Fibroblast of the aortic adventitia (primary cell): ENCODE measurements at regions not wholly inside any gene's neighbourhood (a gene's known extent, or its start where the extent isn't known, plus 50 kb on each side); places are given as distances from the start of the nearest gene placed in this dataset.

Experiments
- DNase-seq: peaks from one replicate; pipeline ENCODE4 v3.0.0-alpha.2; 2010; ENCODE audit warnings: low read depth
- H3K4me3 ChIP-seq: 2 replicates; pipeline ENCODE4 v1.5.1; 2011; ENCODE audit warnings: low read depth, mild to moderate bottlenecking, control low read depth, low read length, moderate library complexity
- CTCF ChIP-seq: IDR thresholded peaks from 2 replicates; pipeline ENCODE4 v1.5.1; 2011; ENCODE audit warnings: mild to moderate bottlenecking, low read length, control low read depth, inconsistent platforms; ENCODE audit not compliant: insufficient read depth

- no peak for DNase-seq
- no peak for TF ChIP-seq CTCF
- H3K4me3 ChIP-seq, result no peak overlapping the region
These were observed 68.9 kb upstream of the FZD10 start for GRCh38 chr12:130093380-130093779.

DNA sequence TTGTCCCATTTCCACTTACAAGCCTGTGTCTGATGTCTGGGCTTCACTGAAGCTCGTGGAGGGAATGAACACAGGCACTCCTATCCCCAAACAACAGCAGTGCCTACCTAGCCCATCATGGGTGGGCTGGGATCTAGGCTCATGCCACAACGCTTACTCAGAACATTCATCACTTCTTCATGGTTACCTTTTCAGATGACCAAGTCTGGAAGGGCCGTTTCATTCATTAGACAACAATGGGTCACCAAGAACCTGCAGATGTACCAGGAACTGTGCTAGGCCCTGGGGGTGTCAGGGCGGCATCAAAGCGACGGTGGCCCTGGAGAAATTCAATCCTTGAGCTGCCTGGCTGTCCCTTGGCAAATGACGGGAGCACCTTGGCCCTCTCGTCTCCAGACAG lies 64.9 kb upstream of the FZD10 start:
- no peak for TF ChIP-seq CTCF
- no peak for DNase-seq
- H3K4me3 ChIP-seq, result no peak overlapping the region

GRCh38 chr12:130097798-130098255 lies 64.4 kb upstream of the FZD10 start:
- no peak overlapping the region for H3K4me3 ChIP-seq
- no peak for DNase-seq
- no peak for TF ChIP-seq CTCF

GRCh38 chr12:130098301-130099005 lies 63.8 kb upstream of the FZD10 start:
- TF ChIP-seq CTCF, result no peak
- DNase-seq, result no peak
- H3K4me3 ChIP-seq, result no peak overlapping the region

DNA sequence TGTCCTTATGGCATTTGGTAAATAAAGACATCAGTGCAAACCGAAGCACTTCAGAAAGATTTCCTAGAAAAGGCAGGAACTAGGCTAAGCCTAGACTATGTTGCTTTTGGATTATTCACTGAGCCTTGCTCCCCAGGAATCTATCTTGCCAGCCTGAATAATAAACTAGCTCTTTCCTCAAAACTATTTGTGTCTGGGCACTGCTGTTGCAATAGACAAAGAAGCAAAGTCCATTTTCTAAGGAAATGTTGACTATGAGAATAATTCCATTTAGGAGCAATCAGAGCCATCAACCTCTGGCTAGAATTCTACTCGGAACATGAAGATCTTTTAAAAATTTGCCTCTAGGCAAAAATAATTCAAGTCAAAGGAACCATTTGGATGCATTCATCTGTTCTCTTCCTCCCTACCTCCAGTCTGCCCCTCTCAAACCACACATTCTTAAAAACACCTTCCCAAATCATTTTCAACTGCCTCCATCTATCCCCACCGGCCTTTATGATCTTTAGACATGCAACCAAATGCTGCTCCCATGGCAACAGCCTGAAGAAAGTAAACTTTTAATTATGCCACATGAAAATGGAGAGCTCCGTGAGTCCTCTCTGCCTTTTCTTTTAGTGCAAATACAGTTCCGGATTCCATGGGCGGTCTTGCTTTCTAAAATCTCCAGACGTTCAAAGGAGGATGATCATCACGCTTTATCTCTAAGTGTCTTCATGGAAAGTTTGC lies 61.5 kb upstream of the FZD10 start:
- H3K4me3 ChIP-seq, result no peak overlapping the region
- DNase-seq, result no peak
- no peak for TF ChIP-seq CTCF

DNA sequence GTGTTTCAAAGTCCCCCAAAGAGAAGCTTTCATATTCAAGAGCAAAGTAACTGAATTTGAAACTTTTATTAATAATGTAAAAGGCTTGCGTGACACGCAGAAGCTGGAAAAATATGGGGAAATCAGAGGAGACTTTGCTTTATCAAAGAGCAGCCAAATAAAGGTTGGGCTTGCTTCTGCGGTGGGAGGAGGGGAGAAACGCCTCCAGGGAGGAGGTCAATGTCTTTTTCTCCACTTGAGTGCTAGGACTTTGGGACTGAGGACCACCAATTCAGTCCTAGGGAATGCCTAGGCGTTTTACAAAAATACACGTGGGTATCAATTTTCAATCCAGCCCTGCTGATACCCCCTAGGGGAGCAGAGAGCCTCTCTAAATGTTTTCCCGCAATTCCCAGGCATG lies 60.9 kb upstream of the FZD10 start:
- no peak for TF ChIP-seq CTCF
- no peak for DNase-seq
- H3K4me3 ChIP-seq, result no peak overlapping the region
